ENCODE measurements at regions not wholly inside any gene's neighbourhood (a gene's known extent, or its start where the extent isn't known, plus 50 kb on each side); places are given as distances from the start of the nearest gene placed in this dataset.
"Not testable (repeated sequence)": the region's sequence is repeated elsewhere in the genome, so short reads cannot be mapped to it uniquely, and the experiment has no call there.

DNA sequence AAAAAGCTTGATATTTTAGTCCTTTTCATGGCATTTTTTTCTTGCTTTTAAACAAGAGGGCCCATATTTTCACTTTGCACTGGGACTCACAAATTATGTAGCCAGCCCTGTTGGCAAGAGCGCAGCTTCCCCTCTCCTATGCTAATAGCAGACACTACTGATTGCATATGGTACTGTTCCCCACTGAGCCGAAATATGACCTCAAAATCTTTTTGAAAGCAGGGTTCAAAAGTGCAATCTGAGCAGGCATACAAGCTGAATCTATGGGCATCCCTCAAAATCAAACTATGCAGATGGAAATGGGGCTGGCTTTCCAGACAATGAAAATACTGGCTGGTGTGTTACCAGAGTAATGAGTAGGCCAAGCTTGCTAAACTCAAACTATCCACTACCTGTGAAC, 225.2 kb upstream of the SETMAR start:
- DNase-seq: no peak

DNA sequence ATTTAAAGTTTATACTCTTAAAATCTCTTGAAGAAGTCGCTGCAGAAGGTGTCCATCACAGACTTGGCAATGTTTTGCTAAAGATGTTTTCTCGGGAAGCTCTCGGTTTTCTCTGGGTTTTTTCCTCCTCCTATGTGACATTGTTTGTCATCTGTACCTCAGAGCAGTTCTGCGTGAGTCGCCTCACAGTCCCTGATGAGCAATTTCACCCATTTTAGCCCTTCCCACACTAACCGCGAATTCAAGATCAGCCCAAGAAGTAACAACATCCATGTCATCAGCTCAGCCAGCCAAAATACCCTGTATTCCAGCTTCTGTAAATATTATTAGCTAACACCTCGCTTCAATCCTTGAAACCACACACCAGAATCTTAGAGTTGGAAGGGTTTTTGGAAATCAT, 224.3 kb upstream of the SETMAR start:
- DNase-seq: no peak

DNA sequence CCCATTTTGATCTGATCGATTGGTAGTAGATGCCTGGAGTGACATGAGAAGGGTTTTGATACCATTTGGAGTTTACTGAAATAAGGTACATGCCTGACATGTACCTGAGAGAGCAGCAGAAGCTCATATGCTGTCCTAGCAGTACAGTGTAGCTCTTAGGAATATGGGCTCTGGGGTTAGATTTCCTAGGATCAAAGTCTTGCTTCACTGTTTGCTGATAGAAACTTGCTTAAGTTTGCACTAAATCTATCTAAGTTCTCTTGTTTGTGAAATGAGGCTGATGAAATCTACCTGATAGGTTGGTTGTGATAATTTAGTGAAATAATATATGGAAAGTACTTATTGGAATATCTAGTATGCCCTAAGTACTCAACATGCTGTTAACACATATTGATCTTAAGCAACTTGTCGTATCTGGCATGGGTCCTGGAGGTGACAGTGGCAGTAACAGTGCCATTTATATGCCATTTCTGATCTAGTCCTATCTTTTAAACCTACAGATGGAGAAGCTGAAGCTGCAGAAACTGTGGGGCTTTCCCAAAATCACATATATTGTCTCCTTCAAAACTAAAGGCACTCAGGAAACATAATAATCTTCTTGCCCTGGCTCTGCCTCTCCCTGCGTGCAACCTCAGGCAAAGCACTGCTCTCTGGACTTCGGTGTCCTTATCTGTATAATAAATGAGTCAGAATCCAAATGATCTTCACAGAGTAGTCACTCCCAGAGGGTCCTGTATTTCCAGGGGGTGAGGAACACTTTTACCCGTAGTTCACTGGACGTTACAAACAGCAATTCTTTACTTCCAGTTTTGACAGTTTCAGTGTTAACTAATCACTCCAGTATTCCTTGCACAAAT, 223.6 kb upstream of the SETMAR start:
- DNase-seq: no peak

DNA sequence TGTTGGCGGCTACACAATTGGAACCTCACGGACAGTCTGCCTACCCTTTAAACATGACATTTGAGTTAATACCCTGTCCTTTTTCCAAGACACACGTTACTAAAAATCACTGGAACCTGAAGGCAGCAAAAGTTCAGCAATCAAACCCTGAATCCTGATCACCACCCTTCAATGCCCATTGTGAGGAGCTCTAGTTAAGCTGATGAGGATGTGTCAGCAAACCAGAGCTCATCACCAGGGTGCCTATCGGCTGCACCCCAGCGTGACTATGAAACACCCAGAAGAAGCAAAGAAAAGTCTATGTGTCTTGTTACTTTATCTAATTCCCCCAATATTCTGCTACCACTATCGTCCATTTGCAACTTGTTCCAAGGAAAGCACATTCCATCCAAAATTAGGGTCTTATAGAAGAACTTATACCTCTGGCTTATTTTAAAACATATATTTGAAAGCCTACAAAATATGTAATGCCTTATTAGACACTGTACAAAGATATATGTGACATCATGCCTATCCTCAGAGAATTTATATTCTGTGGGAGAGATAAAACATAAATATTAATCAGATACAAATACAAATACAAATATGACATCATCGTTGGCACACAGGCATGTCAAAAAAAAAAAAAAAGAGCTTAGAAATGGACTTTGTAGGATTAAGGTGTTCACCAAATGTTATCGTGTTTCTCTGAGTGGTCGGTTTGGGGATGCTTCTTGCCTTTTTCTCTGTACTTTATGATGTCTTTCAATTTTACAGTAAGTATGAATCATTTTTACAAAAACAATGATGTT, 219.7 kb upstream of the SETMAR start:
- no peak for DNase-seq

DNA sequence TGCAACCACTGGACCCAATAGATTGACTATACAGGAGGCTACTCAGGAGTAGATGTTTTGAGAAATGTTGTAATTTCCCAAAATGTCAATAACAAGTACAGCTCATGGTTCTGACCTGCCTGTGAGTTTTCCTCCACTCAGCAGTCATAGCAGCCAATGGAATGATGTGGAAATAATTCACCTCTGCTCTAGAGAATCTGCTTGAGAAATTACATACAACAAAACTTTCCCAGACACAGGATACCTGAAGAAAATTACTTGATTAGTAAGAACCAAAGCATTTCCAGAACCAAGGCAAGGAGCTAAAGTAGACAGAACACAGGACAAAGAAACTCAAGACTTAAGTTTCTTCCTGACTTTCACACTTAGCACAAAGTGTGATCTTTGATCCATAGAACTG, 218.9 kb upstream of the SETMAR start:
- DNase-seq: no peak

DNA sequence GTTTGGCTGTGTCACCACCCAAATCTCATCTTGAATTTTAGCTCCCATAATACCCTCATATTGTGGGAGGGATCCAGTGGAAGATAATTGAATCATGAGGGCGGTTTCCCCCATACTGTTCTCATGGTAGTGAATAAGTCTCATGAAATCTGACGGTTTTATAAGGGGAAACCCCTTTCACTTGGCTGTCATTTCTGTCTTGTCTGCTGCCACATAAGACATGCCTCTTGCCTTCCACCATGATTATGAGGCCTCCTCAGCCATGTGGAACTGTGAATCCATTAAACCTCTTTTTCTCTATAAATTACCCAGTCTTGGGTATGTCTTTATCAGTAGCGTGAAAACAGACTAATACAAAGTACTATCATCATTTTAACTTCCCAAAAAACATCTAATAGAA, 216.5 kb upstream of the SETMAR start:
- DNase-seq: not testable (repeated sequence)

DNA sequence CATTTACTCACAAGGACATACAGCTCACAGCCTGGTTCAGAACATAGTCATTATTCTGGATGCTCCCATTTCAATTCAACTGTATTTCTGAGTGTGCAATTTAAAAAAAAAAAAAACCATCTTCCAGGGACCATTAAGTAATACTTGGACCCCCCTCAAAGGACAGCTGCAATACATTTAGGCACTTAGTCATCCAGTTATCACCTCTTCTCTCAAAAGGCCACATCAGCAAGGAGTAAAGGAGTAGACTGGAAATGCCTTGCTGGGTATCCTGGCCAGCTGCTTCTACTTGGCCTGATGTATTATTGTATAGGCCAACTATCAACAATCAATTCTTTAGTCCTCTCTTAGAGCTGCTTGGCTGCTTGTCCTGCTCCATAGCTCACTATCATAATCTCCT, 211.4 kb upstream of the SETMAR start:
- no peak for DNase-seq

DNA sequence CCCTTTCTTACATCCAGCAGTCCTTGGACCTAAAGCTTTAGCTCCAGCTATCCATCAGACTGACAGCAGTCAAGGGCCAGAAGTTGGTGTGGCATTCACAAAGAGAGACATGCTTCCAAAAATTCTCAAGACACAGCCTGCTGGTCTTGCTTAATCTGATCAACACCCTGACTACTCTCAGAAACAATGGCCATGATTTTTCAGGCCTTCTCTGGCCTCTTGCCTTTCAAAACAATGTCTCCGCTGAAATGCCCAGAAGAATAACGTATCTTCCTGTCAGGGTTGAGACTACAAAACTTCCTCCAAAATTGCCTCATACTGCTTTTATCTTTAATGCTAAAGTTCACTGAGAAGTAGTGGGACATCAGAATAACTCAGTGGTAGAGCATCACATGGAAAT, 205.4 kb upstream of the SETMAR start:
- no peak for DNase-seq

DNA sequence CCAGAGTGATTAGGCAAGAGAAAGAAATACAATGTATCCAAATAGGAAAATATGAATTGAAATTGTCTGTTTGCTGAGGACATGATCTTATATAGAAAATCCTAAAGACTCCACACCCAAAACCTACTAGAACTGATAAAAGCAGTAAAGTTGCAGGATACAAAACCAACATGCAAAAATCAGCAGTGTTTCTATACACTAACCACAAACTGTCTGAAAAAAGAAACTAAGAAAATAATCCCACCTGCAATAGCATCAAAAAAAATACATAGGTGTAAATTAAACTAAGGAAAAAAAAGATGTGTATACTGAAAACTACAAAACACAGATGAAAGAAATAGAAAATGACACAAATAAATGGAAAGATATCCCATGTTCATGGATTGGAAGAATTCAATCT, 203.6 kb upstream of the SETMAR start:
- no peak for DNase-seq

DNA sequence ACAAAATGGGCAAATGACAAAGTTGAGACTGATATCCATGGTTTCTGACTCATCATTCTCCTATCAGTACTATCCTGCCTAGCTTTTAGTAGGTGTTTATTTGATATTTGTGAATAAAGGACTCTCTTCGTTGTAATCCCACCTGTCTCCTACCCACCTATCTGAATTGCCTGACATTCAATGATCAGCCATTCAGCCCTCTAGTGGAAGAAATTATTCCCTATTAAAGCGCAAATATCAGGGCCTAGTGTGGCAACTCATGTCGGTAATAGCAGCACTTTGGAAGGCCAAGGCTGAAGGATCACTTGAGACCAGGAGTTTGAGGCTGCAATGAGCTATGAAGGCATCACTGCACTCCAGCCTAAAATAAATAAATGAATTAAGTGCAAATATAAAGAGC, 195.7 kb upstream of the SETMAR start:
- DNase-seq: no peak

DNA sequence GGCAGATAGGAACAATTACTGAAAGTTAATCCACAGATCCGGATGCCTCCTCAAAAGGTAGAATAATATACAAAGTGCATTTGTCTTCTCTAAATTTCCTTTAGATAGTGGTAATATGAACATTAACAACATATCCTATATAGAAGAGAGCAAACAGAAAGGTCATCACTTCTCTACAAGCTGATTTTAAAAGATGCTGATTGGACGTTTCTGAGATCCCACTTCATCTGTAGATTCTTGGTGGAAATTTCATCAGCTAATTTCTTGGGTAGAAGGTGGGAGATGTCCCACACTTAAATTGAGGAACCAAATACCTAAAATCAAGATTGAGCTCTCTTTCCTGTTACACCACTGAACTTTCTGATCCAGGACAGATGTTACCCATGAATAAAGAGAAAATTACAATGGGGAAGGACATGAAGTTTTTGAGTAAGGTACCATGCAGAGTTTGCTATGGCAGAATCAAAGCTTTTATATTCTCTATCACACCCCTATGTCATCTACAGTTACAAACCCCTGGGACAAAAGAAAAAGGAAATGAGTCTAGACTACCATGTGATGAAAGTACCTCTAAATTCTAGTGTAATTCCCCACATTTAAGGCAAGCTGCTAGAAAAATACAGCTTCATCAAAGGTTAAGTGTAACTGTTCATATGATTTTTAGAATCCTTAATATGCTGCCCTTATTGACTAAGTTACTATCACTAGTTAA, 189.2 kb upstream of the SETMAR start:
- no peak for DNase-seq

DNA sequence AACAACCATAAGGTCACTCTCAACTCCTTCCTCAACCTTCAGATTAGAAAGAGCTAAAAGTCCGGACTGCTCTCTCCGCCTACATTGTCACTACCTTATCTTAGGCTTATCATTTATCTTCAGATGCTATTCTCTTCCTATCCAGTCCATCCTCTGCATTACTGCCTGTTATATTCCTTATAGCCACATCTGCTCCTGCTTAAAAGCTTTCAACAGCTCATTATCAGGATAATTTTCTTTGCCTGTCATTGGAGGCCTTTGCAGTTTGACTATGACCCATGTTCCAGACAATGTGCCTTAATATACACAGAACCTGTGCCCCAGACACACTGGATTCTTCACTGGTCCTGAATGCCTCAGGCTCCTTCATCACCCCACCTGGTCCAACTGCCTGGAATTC, 184.1 kb upstream of the SETMAR start:
- no peak for DNase-seq

DNA sequence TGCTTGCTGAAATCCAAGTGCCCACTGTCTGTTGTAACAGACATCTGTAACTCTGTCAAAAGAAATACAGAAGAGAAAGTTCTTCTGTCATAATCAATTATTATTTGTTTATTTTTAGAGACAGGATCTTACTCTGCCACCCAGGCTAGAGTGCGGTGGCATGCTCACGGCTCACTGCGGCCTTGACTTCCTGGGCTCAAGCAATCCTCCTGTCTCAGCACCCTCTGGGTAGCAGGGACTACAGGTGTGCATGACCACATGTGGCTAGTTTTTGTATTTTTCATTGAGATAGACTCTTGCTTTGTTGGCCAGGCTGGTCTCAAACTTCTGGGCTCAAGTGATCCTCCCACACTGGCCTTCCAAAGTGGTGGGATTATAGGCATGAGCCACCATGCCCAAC, 177.6 kb upstream of the SETMAR start:
- DNase-seq: no peak

DNA sequence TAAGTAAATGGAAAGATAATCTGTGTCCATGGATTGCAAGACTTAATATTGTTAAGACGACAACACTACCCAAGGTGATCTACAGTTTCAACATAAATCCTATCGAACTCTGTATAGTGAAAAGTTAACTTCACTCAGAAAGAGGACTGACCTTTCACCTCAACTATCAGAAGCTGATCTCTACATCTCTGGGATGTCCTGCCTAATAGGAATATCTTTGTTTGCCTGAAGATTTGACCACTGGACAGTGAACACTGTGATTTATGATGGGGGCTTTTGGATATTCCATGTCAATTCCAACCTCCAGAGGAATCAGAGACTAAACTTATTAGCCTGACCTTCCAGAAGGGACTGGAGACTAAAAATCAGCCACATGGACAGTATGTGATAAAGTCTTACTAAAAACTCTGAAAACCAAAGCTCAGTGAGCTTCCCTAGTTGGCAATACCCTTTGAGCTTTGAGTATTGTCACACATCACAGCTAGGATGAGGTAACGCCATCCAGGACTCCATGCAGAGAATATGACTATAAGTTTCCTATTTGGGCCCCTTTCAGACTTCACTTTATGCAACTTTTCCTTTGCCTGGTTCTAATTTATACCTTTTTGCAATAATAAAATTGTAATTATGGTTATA, 164.9 kb upstream of the SETMAR start:
- no peak for DNase-seq

DNA sequence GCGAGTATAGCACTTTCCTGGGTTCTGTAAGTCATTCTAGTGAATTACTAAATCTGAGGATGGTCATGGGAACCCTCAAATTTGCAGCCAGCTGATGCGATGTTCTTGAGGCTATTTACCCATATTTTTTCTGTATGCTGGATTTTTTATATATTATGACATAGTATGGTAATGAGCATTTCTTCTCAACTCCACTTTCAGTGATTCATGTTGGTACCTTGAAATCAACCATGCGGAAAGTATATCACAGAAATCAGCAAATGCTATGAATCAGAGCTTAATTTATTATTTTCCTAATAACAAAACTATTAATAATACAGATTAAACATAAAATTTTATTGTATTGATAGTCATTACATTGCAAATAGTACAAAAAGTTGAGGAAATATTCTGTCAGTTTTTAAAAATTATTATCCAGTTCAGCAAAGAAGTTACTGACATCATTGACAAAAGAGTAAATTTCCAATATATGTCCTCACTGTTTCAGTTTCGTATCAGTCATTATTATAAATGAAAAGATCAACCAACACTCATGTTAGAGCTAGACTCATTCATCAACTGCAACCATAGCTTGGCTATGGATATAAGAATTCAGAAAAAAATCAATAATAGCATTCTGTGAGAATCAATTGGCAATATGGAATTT, 164.3 kb upstream of the SETMAR start:
- no peak for DNase-seq

DNA sequence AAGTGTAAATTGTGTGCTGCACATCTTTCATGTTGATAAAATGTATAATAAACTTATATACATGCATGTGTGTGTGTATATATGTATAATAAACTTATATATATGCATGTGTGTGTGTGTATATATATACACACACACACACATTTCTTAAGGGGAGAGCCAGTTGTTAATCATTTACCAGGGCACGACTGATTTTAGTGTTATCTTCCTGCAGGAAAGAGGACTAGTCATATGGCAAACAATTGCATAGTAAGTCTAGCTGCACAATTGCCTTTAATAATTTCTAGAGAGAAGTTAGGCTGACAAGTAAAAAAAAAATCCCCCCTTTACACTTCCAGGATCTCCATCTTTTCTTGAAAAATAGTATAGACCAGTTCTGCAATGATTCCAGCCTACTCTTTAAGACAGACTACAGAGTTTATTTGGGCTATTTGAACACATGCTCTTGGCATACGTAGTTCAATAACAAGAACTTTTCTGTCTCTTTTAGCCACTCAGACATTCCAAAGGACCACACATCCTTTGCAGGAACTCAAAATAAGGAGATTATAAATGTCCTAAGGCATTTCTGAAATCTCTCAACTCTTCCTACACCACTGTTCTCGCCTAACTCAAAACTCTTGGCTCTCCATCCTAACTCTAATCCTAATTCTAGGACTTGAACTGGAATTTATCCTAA, 163.6 kb upstream of the SETMAR start:
- DNase-seq: no peak

DNA sequence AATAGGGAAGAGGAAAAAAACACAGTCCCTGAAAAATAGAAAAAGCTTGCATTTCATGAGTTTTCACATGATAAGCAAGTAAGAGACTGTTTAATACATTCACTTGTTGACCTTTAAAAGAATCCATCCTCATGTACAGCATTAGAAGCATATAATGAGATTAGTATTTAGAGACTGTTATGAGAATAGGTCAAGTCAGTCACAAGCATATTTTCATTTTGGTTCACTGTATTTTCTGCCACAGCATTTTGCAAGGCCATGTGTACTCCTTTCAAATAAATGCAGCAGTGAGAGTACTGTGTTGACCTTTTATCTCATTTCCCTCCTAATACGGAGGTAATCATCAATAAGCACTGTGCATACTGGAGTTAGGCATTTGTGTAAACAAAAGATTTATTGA, 162.2 kb upstream of the SETMAR start:
- no peak for DNase-seq

DNA sequence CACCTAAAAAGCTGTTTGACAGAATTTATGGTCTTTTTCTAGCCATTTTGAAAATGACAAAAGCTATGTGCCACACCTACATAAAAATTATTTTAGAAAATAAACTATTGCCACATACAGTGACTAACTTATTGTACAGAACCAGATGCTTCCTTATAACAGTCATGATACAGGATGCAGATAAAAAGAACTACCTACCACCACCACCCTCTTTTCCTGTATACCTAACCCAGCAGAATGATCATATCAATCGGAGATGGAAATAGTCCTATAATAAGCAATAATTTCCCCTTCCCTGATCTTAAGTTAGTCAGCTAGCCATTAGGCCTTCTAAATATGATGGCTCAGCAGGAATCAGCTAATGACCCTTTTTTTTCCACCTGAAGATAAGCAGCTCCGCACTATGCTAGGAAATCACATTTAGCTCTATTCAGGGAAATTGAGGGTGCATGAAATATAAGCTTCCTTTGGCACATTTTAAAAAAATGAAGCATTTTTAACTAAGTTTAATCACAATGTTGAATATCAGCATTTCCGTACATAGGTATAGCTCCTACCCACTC, 155.5 kb upstream of the SETMAR start:
- no peak for DNase-seq

DNA sequence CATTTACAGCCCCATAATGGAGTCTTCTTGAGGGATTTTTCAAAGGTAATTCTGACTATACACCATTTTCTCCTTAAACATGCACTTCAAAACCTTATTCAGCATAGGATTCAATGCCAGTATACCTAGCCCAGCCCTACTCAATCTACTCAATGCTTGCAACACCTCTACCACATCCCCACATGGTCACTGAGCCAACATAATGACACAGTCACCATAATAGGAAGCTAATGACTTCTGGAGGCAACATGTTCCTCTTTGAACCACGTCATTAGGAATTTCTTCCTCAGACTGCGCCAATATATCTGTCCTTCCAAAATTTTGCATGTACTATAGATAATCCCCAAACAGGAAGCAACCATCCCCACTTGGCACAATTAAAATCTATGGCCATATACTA, 153.9 kb upstream of the SETMAR start:
- DNase-seq: no peak

DNA sequence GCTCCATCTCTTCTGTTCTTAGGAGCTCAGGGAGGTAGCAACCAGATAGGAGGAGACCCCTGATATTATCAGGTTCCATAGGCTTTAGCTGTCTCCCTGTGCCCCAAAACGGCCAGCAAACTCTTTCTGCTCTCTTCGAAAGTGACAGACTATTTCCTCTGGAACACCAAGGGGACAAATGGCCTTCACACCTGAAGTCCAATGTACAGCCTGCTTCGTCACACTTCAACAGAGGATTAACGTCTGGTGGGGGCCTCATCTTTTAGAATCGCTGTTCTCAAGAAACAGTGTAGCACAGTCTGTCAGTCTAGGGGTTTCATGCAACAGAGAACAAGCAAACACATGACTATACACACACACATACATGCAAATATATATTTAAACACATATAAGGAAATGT, 152.4 kb upstream of the SETMAR start:
- DNase-seq: no peak

DNA sequence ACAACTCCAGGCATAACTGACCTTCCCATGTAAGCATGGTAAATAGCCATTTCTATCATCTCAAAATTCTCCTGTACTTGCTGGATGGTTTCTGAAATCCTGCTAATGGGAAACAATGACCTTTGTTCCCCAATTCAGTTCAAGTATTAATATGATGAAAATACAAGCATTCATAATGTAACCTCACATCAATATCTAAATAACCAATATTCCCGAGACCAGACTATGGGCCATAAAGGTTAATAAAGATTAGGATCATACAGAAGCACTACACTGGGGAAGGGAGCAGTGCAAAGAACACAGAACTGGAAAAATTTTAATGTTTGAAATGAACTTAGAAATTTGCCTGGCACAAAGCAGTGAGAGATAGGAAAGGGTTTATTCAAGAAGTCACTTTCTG, 151.3 kb upstream of the SETMAR start:
- DNase-seq: no peak

DNA sequence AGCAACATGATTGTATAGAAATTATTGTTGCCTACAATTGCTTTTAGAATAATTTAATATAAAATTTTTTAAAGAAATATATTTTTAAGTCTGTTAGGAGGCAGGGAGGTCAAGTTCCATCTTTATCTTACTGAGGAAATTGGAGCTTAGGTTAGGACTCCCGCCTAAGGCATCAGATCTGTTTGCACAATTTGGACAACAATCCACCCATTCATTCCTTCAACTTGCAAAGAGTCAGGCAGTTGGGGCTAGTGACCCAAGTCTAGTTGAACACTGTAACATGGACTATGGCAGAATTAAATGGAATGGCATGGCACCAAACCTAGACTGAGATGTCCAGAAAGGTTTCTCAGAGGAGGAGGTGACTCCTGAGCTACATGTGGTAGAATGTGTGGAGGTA, 149.4 kb upstream of the SETMAR start:
- DNase-seq: no peak
